Caki2 (cell line): ENCODE measurements at regions not wholly inside any gene's neighbourhood (a gene's known extent, or its start where the extent isn't known, plus 50 kb on each side); places are given as distances from the start of the nearest gene placed in this dataset.

Experiments used
- DNase-seq: peaks from one replicate; pipeline ENCODE4 v3.0.0-alpha.2; 2015; ENCODE audit warnings: low read depth
- in situ Hi-C: cut with HindIII; loops from 2 replicates; pipeline ENCODE4 v1.10.0; 2016; ENCODE audit warnings: low sequenced_read_pairs, low pct_unique_long_range_greater_than_20kb, mixed read lengths

- no peak for DNase-seq
- in situ Hi-C loops = no loop called here
Observed at GRCh38 chr1:207971331-207972219, 60.6 kb upstream of the CD34 start.

- in situ Hi-C loops = no loop called here
- DNase-seq = no peak
Observed at GRCh38 chr1:207970329-207971233, 59.7 kb upstream of the CD34 start.

- no peak for DNase-seq
- in situ Hi-C loops = no loop called here
Observed at GRCh38 chr1:207969528-207969927, 58.6 kb upstream of the CD34 start.

- no peak for DNase-seq
- in situ Hi-C loops = no loop called here
Observed at GRCh38 chr1:207968521-207969009, 57.6 kb upstream of the CD34 start.

- no peak for DNase-seq
- in situ Hi-C loops = no loop called here
Observed at GRCh38 chr1:207967703-207968102, 56.8 kb upstream of the CD34 start.

GRCh38 chr1:207966521-207966920 is 55.6 kb upstream of the CD34 start:
- in situ Hi-C loops = no loop called here

GRCh38 chr1:207965392-207966387 is 54.8 kb upstream of the CD34 start:
- no peak for DNase-seq
- in situ Hi-C loops = no loop called here

More at GRCh38 chr1:207966521-207966920, 55.6 kb upstream of the CD34 start:
- DNase-seq = no peak

GRCh38 chr1:207964195-207964966 is 53.5 kb upstream of the CD34 start:
- in situ Hi-C loops = no loop called here
- DNase-seq = no peak

GRCh38 chr1:207963427-207964194 is 52.7 kb upstream of the CD34 start:
- in situ Hi-C loops = no loop called here
- peak; percentile 86 for DNase-seq

GRCh38 chr1:207962716-207963426 is 51.9 kb upstream of the CD34 start:
- in situ Hi-C loops = no loop called here
- peak; percentile 2 for DNase-seq
